Neural cell (in vitro differentiated cells): ENCODE measurements at regions not wholly inside any gene's neighbourhood (a gene's known extent, or its start where the extent isn't known, plus 50 kb on each side); places are given as distances from the start of the nearest gene placed in this dataset.

Experiments
- H2AFZ ChIP-seq: fragments of 200-600, 300-800 bp; sonication (generic), shearing (Covaris generic); 2 replicates; pipeline ENCODE4 v1.6.0; 2014; ENCODE audit warnings: low read depth, mild to moderate bottlenecking, antibody characterized with exemption, low read length, moderate library complexity
- H3F3A ChIP-seq: fragments of 200-600 bp; shearing (Covaris generic); 2 replicates; pipeline ENCODE4 v1.6.1; 2016; ENCODE audit warnings: mild to moderate bottlenecking, moderate library complexity, mixed read lengths, antibody characterized with exemption, low read length; ENCODE audit not compliant: insufficient read depth, poor library complexity, severe bottlenecking
- H3K27ac ChIP-seq: fragments of 200-600, 300-800 bp; sonication (generic), shearing (Covaris generic); 2 replicates; pipeline ENCODE4 v1.5.1; 2014; ENCODE audit warnings: mild to moderate bottlenecking, low read length, moderate library complexity
- H3K27me3 ChIP-seq: fragments of 300-800, 200-600 bp; sonication (generic), shearing (Covaris generic); 2 replicates; pipeline ENCODE4 v1.6.0; 2014; ENCODE audit warnings: mild to moderate bottlenecking, low read depth, low read length, moderate library complexity; ENCODE audit not compliant: insufficient read depth
- H3K36me3 ChIP-seq: fragments of 300-800, 200-600 bp; sonication (generic), shearing (Covaris generic); 2 replicates; pipeline ENCODE4 v1.5.1; 2014; ENCODE audit warnings: mild to moderate bottlenecking, antibody characterized with exemption, low read length, moderate library complexity; ENCODE audit not compliant: insufficient read depth
- H3K4me2 ChIP-seq: fragments of 300-800, 200-600 bp; sonication (generic), shearing (Covaris generic); 2 replicates; pipeline ENCODE4 v1.6.0; 2014; ENCODE audit warnings: mild to moderate bottlenecking, low read length
- H3K4me3 ChIP-seq: fragments of 300-800, 200-600 bp; sonication (generic), shearing (Covaris generic); 2 replicates; pipeline ENCODE4 v1.5.1; 2014; ENCODE audit warnings: mild to moderate bottlenecking, low read length, moderate library complexity
- H3K79me2 ChIP-seq: fragments of 200-600 bp; shearing (Covaris generic); replicated peaks from 2 replicates; pipeline ENCODE4 v1.6.0; 2014; ENCODE audit warnings: mild to moderate bottlenecking, low read length, moderate library complexity; ENCODE audit not compliant: insufficient read depth
- H3K9ac ChIP-seq: fragments of 300-800, 200-600 bp; sonication (generic), shearing (Covaris generic); 2 replicates; pipeline ENCODE4 v1.6.1; 2016; ENCODE audit warnings: mild to moderate bottlenecking, low read length, mixed read lengths
- H3K9me2 ChIP-seq: fragments of 200-600 bp; shearing (Covaris generic); 2 replicates; pipeline ENCODE4 v1.6.1; 2016; ENCODE audit warnings: mild to moderate bottlenecking, low read length, mixed read lengths; ENCODE audit not compliant: insufficient read depth
- H3K9me3 ChIP-seq: fragments of 200-600, 300-800 bp; sonication (generic), shearing (Covaris generic); 2 replicates; pipeline ENCODE4 v1.6.1; 2016; ENCODE audit warnings: mild to moderate bottlenecking, mixed run types, low read length, moderate library complexity, mixed read lengths
- H4K20me1 ChIP-seq: fragments of 200-600 bp; shearing (Covaris generic); 2 replicates; pipeline ENCODE4 v1.6.1; 2016; ENCODE audit warnings: mild to moderate bottlenecking, mixed run types; ENCODE audit not compliant: insufficient read depth
- EP300 ChIP-seq: fragments of 450-650 bp; conservative IDR thresholded peaks from 2 replicates; pipeline ENCODE4 v1.6.1; 2014; ENCODE audit warnings: antibody characterized with exemption, mild to moderate bottlenecking, moderate library complexity; ENCODE audit not compliant: poor library complexity, severe bottlenecking
- EZH2 ChIP-seq: fragments of 200-600, 300-800 bp; shearing (Covaris generic), sonication (generic); IDR thresholded peaks from 2 replicates; pipeline ENCODE4 v1.6.1; 2014; ENCODE audit warnings: antibody characterized with exemption, low read length, borderline replicate concordance, mild to moderate bottlenecking; ENCODE audit not compliant: insufficient read depth, poor library complexity, severe bottlenecking
- MXI1 ChIP-seq: fragments of 450-650 bp; conservative IDR thresholded peaks from 2 replicates; pipeline ENCODE4 v1.6.1; 2014; ENCODE audit warnings: antibody characterized with exemption, mild to moderate bottlenecking; ENCODE audit not compliant: poor library complexity, severe bottlenecking
- POLR2AphosphoS5 ChIP-seq: IDR thresholded peaks from 2 replicates; pipeline ENCODE4 v1.6.1; 2012
- RAD21 ChIP-seq: fragments of 450-650 bp; conservative IDR thresholded peaks from 2 replicates; pipeline ENCODE4 v1.6.1; 2014; ENCODE audit warnings: antibody characterized with exemption, mild to moderate bottlenecking, moderate library complexity
- SMC3 ChIP-seq: fragments of 450-650 bp; conservative IDR thresholded peaks from 2 replicates; pipeline ENCODE4 v1.6.1; 2014; ENCODE audit warnings: antibody characterized with exemption, mild to moderate bottlenecking, moderate library complexity; ENCODE audit not compliant: poor library complexity
- TAF1 ChIP-seq: IDR thresholded peaks from 2 replicates; pipeline ENCODE4 v1.6.1; 2012; ENCODE audit warnings: low read depth
- TF ChIP-seq, protein P1 (sequence below): IDR thresholded peaks from 2 replicates; pipeline ENCODE4 v1.6.1; 2012; ENCODE audit warnings: borderline replicate concordance
- TF ChIP-seq, protein P2 (sequence below): fragments of 450-650 bp; IDR thresholded peaks from 2 replicates; pipeline ENCODE4 v1.5.1; 2014; ENCODE audit warnings: antibody characterized with exemption, mild to moderate bottlenecking, moderate library complexity; ENCODE audit not compliant: poor library complexity, severe bottlenecking

DNA sequence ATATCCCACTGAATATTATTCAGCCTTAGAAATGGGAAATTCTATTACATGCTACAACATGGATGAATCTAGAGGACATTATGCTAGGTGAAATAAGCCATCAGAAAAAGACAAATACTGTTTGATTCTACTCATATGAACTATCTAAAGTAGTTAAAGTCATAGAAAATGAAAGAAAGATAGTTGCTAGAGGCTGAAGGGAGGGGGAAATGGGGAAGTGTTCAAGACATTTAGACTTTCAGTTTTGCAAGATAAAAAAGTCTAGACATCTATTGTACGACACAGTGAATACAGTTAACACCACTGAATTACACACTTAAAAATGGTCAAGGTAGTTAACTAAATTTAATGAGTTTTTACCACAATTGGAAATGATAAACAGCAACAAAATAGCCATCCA is 835.9 kb upstream of the CHAC2 start:
- no peak overlapping the region for H2AFZ ChIP-seq
- H4K20me1 ChIP-seq: no peaks in the 10 kb centered on the region
- TF ChIP-seq RAD21: no peak
- no peak for TF ChIP-seq TAF1
- no peak for TF ChIP-seq MXI1
- no peak for TF ChIP-seq EZH2
- TF ChIP-seq EP300: no peak
- TF ChIP-seq, protein P1, sequence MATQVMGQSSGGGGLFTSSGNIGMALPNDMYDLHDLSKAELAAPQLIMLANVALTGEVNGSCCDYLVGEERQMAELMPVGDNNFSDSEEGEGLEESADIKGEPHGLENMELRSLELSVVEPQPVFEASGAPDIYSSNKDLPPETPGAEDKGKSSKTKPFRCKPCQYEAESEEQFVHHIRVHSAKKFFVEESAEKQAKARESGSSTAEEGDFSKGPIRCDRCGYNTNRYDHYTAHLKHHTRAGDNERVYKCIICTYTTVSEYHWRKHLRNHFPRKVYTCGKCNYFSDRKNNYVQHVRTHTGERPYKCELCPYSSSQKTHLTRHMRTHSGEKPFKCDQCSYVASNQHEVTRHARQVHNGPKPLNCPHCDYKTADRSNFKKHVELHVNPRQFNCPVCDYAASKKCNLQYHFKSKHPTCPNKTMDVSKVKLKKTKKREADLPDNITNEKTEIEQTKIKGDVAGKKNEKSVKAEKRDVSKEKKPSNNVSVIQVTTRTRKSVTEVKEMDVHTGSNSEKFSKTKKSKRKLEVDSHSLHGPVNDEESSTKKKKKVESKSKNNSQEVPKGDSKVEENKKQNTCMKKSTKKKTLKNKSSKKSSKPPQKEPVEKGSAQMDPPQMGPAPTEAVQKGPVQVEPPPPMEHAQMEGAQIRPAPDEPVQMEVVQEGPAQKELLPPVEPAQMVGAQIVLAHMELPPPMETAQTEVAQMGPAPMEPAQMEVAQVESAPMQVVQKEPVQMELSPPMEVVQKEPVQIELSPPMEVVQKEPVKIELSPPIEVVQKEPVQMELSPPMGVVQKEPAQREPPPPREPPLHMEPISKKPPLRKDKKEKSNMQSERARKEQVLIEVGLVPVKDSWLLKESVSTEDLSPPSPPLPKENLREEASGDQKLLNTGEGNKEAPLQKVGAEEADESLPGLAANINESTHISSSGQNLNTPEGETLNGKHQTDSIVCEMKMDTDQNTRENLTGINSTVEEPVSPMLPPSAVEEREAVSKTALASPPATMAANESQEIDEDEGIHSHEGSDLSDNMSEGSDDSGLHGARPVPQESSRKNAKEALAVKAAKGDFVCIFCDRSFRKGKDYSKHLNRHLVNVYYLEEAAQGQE: no peak
- TF ChIP-seq, protein P2, sequence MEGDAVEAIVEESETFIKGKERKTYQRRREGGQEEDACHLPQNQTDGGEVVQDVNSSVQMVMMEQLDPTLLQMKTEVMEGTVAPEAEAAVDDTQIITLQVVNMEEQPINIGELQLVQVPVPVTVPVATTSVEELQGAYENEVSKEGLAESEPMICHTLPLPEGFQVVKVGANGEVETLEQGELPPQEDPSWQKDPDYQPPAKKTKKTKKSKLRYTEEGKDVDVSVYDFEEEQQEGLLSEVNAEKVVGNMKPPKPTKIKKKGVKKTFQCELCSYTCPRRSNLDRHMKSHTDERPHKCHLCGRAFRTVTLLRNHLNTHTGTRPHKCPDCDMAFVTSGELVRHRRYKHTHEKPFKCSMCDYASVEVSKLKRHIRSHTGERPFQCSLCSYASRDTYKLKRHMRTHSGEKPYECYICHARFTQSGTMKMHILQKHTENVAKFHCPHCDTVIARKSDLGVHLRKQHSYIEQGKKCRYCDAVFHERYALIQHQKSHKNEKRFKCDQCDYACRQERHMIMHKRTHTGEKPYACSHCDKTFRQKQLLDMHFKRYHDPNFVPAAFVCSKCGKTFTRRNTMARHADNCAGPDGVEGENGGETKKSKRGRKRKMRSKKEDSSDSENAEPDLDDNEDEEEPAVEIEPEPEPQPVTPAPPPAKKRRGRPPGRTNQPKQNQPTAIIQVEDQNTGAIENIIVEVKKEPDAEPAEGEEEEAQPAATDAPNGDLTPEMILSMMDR: no peak
- no peak for TF ChIP-seq POLR2AphosphoS5
- TF ChIP-seq SMC3: no peak

DNA sequence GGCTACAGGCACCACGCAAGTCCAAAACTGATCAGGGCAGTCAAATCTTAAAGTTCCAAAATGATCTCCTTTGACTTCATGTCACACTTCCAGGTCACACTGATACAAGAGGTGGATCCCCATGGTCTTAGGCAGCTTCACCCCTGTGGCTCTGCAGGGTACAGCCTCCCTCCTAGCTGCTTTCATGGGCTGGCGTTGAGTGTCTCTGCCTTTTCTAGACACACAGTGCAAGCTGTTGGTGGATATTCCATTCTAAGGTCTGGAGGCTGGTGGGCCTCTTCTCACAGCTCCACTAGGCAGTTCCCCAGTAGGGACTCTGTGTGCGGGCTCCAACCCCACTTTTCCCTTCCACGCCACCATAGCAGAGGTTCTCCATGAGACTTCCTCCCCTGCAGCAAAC is 838.2 kb upstream of the CHAC2 start:
- H4K20me1 ChIP-seq: no peaks in the 10 kb centered on the region
- no peaks in the 10 kb centered on the region for H3K9me3 ChIP-seq
- H3K9ac ChIP-seq: no peak overlapping the region
- no peaks in the 10 kb centered on the region for H3F3A ChIP-seq
- H3K27ac ChIP-seq: no peak overlapping the region
- H3K79me2 ChIP-seq: no peaks in the 10 kb centered on the region
- H2AFZ ChIP-seq: no peak overlapping the region
- H3K4me3 ChIP-seq: no peak overlapping the region
- no peaks in the 10 kb centered on the region for H3K27me3 ChIP-seq
- no peaks in the 10 kb centered on the region for H3K36me3 ChIP-seq
- TF ChIP-seq MXI1: no peak
- TF ChIP-seq POLR2AphosphoS5: no peak
- TF ChIP-seq, protein P1: no peak
- no peaks in the 10 kb centered on the region for H3K9me2 ChIP-seq
- no peak overlapping the region for H3K4me2 ChIP-seq

More for the DNA sequence above, 835.9 kb upstream of the CHAC2 start:
- Histone ChIP-seq H3K4me3 (no peak overlapping the region), H3F3A (no peaks in the 10 kb centered on the region), H3K27ac (no peak overlapping the region), H3K9me3 (no peaks in the 10 kb centered on the region), H3K4me2 (no peak overlapping the region), H3K79me2 (no peaks in the 10 kb centered on the region), H3K36me3 (no peaks in the 10 kb centered on the region), H3K27me3 (no peaks in the 10 kb centered on the region), H3K9ac (no peak overlapping the region), H3K9me2 (no peaks in the 10 kb centered on the region)
